GM23338 (cell line): ENCODE measurements at regions not wholly inside any gene's neighbourhood (a gene's known extent, or its start where the extent isn't known, plus 50 kb on each side); places are given as distances from the start of the nearest gene placed in this dataset.

Source experiments
- ATAC-seq: fragments of 200-7000 bp; cut with Tn5 transposase; 3 replicates; pipeline ENCODE4 v1.9.1; 2020
- DNase-seq: peaks from one replicate; pipeline ENCODE4 v3.0.0-alpha.2; 2015; ENCODE audit warnings: low spot score
- H2AFZ ChIP-seq: fragments of 200-600 bp; sonication (generic); 2 replicates; pipeline ENCODE4 v1.8.0; 2016; ENCODE audit warnings: antibody characterized with exemption, mild to moderate bottlenecking, moderate library complexity
- H3F3A ChIP-seq: fragments of 200-600 bp; sonication (generic); replicated peaks from 2 replicates; pipeline ENCODE4 v1.8.0; 2017; ENCODE audit warnings: antibody characterized with exemption, mixed run types, low read depth
- H3K27ac ChIP-seq: fragments of 200-600 bp; sonication (generic); 2 replicates; pipeline ENCODE4 v1.6.1; 2016; ENCODE audit warnings: low read depth
- H3K27me3 ChIP-seq: fragments of 200-600 bp; sonication (generic); 2 replicates; pipeline ENCODE4 v1.8.0; 2016; ENCODE audit warnings: mild to moderate bottlenecking, mixed run types, moderate library complexity; ENCODE audit not compliant: insufficient read depth
- H3K36me3 ChIP-seq: fragments of 200-600 bp; sonication (generic); 2 replicates; pipeline ENCODE4 v1.8.0; 2016; ENCODE audit warnings: mild to moderate bottlenecking; ENCODE audit not compliant: insufficient read depth
- H3K4me1 ChIP-seq: fragments of 200-600 bp; sonication (generic); 2 replicates; pipeline ENCODE4 v1.8.0; 2016; ENCODE audit warnings: mild to moderate bottlenecking, moderate library complexity; ENCODE audit not compliant: insufficient read depth
- H3K4me2 ChIP-seq: fragments of 200-600 bp; sonication (generic); 2 replicates; pipeline ENCODE4 v1.7.1; 2017; ENCODE audit warnings: mixed run types
- H3K4me3 ChIP-seq: fragments of 200-600 bp; sonication (generic); 2 replicates; pipeline ENCODE4 v1.6.1; 2016; ENCODE audit warnings: mixed run types
- H3K79me2 ChIP-seq: fragments of 200-600 bp; sonication (generic); replicated peaks from 2 replicates; pipeline ENCODE4 v1.8.0; 2017; ENCODE audit warnings: mild to moderate bottlenecking; ENCODE audit not compliant: insufficient read depth
- H3K9me2 ChIP-seq: fragments of 200-600 bp; sonication (generic); 2 replicates; pipeline ENCODE4 v1.8.0; 2017; ENCODE audit not compliant: insufficient read depth
- H4K20me1 ChIP-seq: fragments of 200-600 bp; sonication (generic); replicated peaks from 2 replicates; pipeline ENCODE4 v1.8.0; 2017; ENCODE audit warnings: mild to moderate bottlenecking; ENCODE audit not compliant: insufficient read depth
- H3K27ac Mint-ChIP-seq: 2 replicates; pipeline ENCODE4 v1.8.0; 2020; ENCODE audit warnings: inconsistent platforms, mild to moderate bottlenecking, moderate library complexity, mixed read lengths
- H3K27me3 Mint-ChIP-seq: 3 replicates; pipeline ENCODE4 v1.8.0; 2022; ENCODE audit warnings: low read depth, mild to moderate bottlenecking, moderate library complexity, mixed read lengths, inconsistent platforms; ENCODE audit not compliant: insufficient read depth, poor library complexity
- H3K36me3 Mint-ChIP-seq: 3 replicates; pipeline ENCODE4 v1.8.0; 2021; ENCODE audit warnings: low read depth, mild to moderate bottlenecking, inconsistent platforms, moderate library complexity, mixed read lengths
- H3K4me1 Mint-ChIP-seq: 3 replicates; pipeline ENCODE4 v1.8.0; 2020; ENCODE audit warnings: mild to moderate bottlenecking, inconsistent platforms, mixed read lengths
- H3K4me3 Mint-ChIP-seq: 3 replicates; pipeline ENCODE4 v1.8.0; 2021; ENCODE audit warnings: moderate library complexity, mild to moderate bottlenecking, inconsistent platforms, mixed read lengths
- H3K9me3 Mint-ChIP-seq: 3 replicates; pipeline ENCODE4 v1.8.0; 2020; ENCODE audit warnings: moderate library complexity, mild to moderate bottlenecking, inconsistent platforms, mixed read lengths
- CREB1 ChIP-seq: fragments of 250-450 bp; sonication (Bioruptor Pico); IDR thresholded peaks from 2 replicates; pipeline ENCODE4 v1.5.0; 2020; ENCODE audit warnings: low read depth, mild to moderate bottlenecking, moderate library complexity
- CTCF ChIP-seq, 2 experiments: fragments of 200-600 bp in 1 of 2; sonication (generic) in 1 of 2; conservative IDR thresholded peaks; 2 replicates each; pipeline versions ENCODE4 v1.5.1 to v1.6.1; 2016 to 2017; ENCODE audit warnings: antibody characterized with exemption in 2 of 2, low read depth in 2 of 2, mild to moderate bottlenecking in 2 of 2, moderate library complexity in 1 of 2
- ETS1 ChIP-seq: IDR thresholded peaks from 2 replicates; pipeline ENCODE4 v1.6.1; 2016; ENCODE audit warnings: antibody characterized with exemption
- EZH2 ChIP-seq: fragments of 200-600 bp; sonication (generic); IDR thresholded peaks from one replicate; pipeline ENCODE4 v1.8.0; 2017; ENCODE audit warnings: antibody characterized with exemption, mild to moderate bottlenecking, low read depth; ENCODE audit not compliant: unreplicated experiment
- EZH2phosphoT487 ChIP-seq: fragments of 200-600 bp; sonication (generic); IDR thresholded peaks from one replicate; pipeline ENCODE4 v1.8.1; 2018; ENCODE audit warnings: antibody characterized with exemption; ENCODE audit not compliant: unreplicated experiment
- JUNB ChIP-seq: IDR thresholded peaks from one replicate; pipeline ENCODE4 v1.6.1; 2016; ENCODE audit warnings: antibody characterized with exemption; ENCODE audit not compliant: unreplicated experiment
- NANOG ChIP-seq: IDR thresholded peaks from 2 replicates; pipeline ENCODE4 v1.6.1; 2016; ENCODE audit warnings: antibody characterized with exemption, borderline replicate concordance
- POLR2AphosphoS5 ChIP-seq: IDR thresholded peaks from 2 replicates; pipeline ENCODE4 v1.6.1; 2016; ENCODE audit warnings: antibody characterized with exemption, low read depth
- REST ChIP-seq: IDR thresholded peaks from one replicate; pipeline ENCODE4 v1.6.1; 2018; ENCODE audit warnings: antibody characterized with exemption; ENCODE audit not compliant: unreplicated experiment
- STAT1 ChIP-seq: IDR thresholded peaks from one replicate; pipeline ENCODE4 v1.6.1; 2016; ENCODE audit warnings: antibody characterized with exemption; ENCODE audit not compliant: unreplicated experiment
- ZNF114 ChIP-seq: fragments of 250-450 bp; sonication (Bioruptor Pico); IDR thresholded peaks from 2 replicates; pipeline ENCODE4 v1.5.0; 2020; ENCODE audit warnings: mild to moderate bottlenecking, moderate library complexity
- ZNF331 ChIP-seq: fragments of 250-450 bp; sonication (Bioruptor Pico); IDR thresholded peaks from 2 replicates; pipeline ENCODE4 v1.5.0; 2020; ENCODE audit warnings: low read depth, mild to moderate bottlenecking, moderate library complexity
- ZNF462 ChIP-seq: fragments of 250-450 bp; sonication (Bioruptor Pico); IDR thresholded peaks from 2 replicates; pipeline ENCODE4 v1.5.0; 2020; ENCODE audit warnings: mild to moderate bottlenecking, moderate library complexity

GRCh38 chr4:125679989-125680388 lies 365.2 kb downstream of the FAT4 start:
- Histone ChIP-seq H3K9me2 (no peaks in the 10 kb centered on the region), H4K20me1 (no peaks in the 10 kb centered on the region), H2AFZ (no peak overlapping the region), H3F3A (no peaks in the 10 kb centered on the region), H3K4me1 (peaks cover 9% of the 10 kb centered on the region), H3K36me3 (no peaks in the 10 kb centered on the region), H3K4me2 (no peak overlapping the region), H3K27me3 (no peaks in the 10 kb centered on the region), H3K4me3 (no peak overlapping the region), H3K27ac (no peak overlapping the region), H3K79me2 (no peaks in the 10 kb centered on the region)
- Mint-ChIP-seq H3K4me1 (peaks cover 5% of the 10 kb centered on the region), H3K9me3 (no peaks in the 10 kb centered on the region), H3K4me3 (no peak overlapping the region), H3K36me3 (no peaks in the 10 kb centered on the region), H3K27me3 (peaks cover 3% of the 10 kb centered on the region), H3K27ac (no peak overlapping the region)
- DNase-seq (no peak), ATAC-seq (no peak)
- TF ChIP-seq ZNF462 (CRISPR knock-in tag) (no peak), EZH2phosphoT487 (no peak), ETS1 (no peak), CTCF (conservative IDR thresholded peaks at IDR 0.05; ENCODE audit: low read depth in 2 of 2) (no peak), ZNF331 (CRISPR knock-in tag) (no peak), JUNB (no peak), ZNF114 (no peak), NANOG (no peak), POLR2AphosphoS5 (no peak), EZH2 (no peak), STAT1 (no peak), REST (no peak), CREB1 (no peak)
